HG03575 (cell line): ENCODE measurements at regions not wholly inside any gene's neighbourhood (a gene's known extent, or its start where the extent isn't known, plus 50 kb on each side); places are given as distances from the start of the nearest gene placed in this dataset.
"Not testable (repeated sequence)": the region's sequence is repeated elsewhere in the genome, so short reads cannot be mapped to it uniquely, and the experiment has no call there.

Experiments
- ATAC-seq: cut with Tn5 transposase; IDR thresholded peaks from one replicate; pipeline ENCODE4 v1.9.1; 2021; ENCODE audit not compliant: unreplicated experiment, insufficient number of reproducible peaks, low FRiP score; ENCODE audit errors: extremely low read depth

- ATAC-seq, result no peak
These were observed 174.3 kb downstream of the CPS1 start for GRCh38 chr2:210730672-210731071.

- not testable (repeated sequence) for ATAC-seq
These were observed 190.4 kb downstream of the CPS1 start for GRCh38 chr2:210746826-210747225.

GRCh38 chr2:210752532-210752931 lies 196.1 kb downstream of the CPS1 start:
- ATAC-seq, result no peak

- ATAC-seq, result no peak
These were observed 197.0 kb downstream of the CPS1 start for GRCh38 chr2:210753386-210753785.

GRCh38 chr2:210756855-210757254 lies 200.5 kb downstream of the CPS1 start:
- ATAC-seq, result no peak

- no peak for ATAC-seq
These were observed 206.5 kb downstream of the CPS1 start for GRCh38 chr2:210762604-210763588.

GRCh38 chr2:210768329-210768910 lies 212.0 kb downstream of the CPS1 start:
- ATAC-seq, result no peak

GRCh38 chr2:210776756-210777155 lies 220.4 kb downstream of the CPS1 start:
- ATAC-seq, result no peak

GRCh38 chr2:210782222-210782621 lies 225.8 kb downstream of the CPS1 start:
- ATAC-seq, result no peak

- not testable (repeated sequence) for ATAC-seq
These were observed 231.4 kb downstream of the CPS1 start for GRCh38 chr2:210787831-210788230.

- ATAC-seq, result no peak
These were observed 235.6 kb downstream of the CPS1 start for GRCh38 chr2:210792000-210792399.

GRCh38 chr2:210795506-210795905 lies 239.1 kb downstream of the CPS1 start:
- ATAC-seq, result no peak

GRCh38 chr2:210798180-210798579 lies 241.8 kb downstream of the CPS1 start:
- ATAC-seq, result no peak

GRCh38 chr2:210814251-210815025 lies 258.0 kb downstream of the CPS1 start:
- no peak for ATAC-seq

GRCh38 chr2:210816769-210817168 lies 260.4 kb downstream of the CPS1 start:
- no peak for ATAC-seq

- ATAC-seq, result no peak
These were observed 262.1 kb downstream of the CPS1 start for GRCh38 chr2:210818473-210818872.

- ATAC-seq, result no peak
These were observed 277.0 kb downstream of the CPS1 start for GRCh38 chr2:210833403-210833802.

- no peak for ATAC-seq
These were observed 282.6 kb downstream of the CPS1 start for GRCh38 chr2:210839034-210839433.

- no peak for ATAC-seq
These were observed 283.1 kb downstream of the CPS1 start for GRCh38 chr2:210839450-210839849.

GRCh38 chr2:210842896-210843295 lies 286.5 kb downstream of the CPS1 start:
- ATAC-seq, result no peak
